ENCODE measurements at regions not wholly inside any gene's neighbourhood (a gene's known extent, or its start where the extent isn't known, plus 50 kb on each side); places are given as distances from the start of the nearest gene placed in this dataset.

DNA sequence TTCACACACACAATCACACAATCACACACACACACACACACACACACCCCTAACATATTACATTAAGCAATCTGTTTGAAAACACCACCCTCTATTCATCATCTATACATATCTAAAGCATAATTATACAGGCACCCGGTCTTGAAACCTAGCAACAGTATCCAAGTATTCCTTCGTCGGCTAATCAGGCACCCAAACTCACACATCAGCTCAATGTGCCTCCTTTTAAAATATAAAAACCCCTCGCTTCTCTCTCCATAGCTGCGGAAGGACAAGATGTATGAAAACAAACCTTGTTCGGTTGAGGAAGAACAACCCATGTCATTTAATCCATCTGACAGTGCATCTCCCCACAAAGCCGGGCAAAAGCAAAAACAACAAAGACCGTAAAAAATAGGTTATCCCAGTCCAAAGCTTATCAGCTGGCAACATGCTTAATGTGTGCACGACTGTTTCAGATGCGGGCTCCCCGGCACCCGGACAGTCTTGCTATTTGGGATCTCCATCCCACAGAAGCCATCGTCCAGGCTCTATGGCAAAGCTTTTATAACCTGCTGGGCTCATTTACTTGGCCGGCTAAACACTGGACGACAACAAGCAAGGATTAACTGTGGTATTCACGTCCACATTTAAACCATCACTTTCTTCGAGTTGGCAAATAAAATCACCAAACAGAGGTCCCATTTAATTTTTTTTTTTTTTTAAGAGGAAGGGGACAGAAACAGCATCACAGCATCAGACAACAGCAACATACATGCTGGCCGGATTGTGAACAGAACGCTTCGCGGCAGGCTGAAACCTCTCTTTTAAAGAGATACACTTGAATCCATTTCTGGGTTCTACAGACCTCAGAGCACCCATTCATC, 365.5 kb downstream of the SHANK2 start:
- POLR2A ChIA-PET: no interaction called here
- Histone ChIP-seq H4K20me1 (ENCODE audit: insufficient read depth) (no peaks in the 10 kb centered on the region), H3K4me2 (ENCODE audit: low read length) (no peak overlapping the region), H3K27ac (ENCODE audit: low read depth, low read length) (no peak overlapping the region), H3K27me3 (ENCODE audit: insufficient read depth, low read length) (no peaks in the 10 kb centered on the region), H3K79me2 (ENCODE audit: insufficient read depth, low read length) (no peaks in the 10 kb centered on the region), H3K9me3 (ENCODE audit: control insufficient read depth in 1 of 2, insufficient read depth in 1 of 2, low read depth in 1 of 2, low read length in 2 of 2) (no peaks in the 10 kb centered on the region), H3K4me1 (ENCODE audit: control insufficient read depth in 1 of 2, insufficient read depth in 2 of 2, low read length in 2 of 2) (no peaks in the 10 kb centered on the region), H3K9me2 (ENCODE audit: insufficient read depth) (no peaks in the 10 kb centered on the region), H3K4me3 (replicated peaks in 1 of 2; ENCODE audit: low read depth in 1 of 2, low read length in 2 of 2) (no peak overlapping the region), H3K36me3 (ENCODE audit: control insufficient read depth in 1 of 2, insufficient read depth in 2 of 2, low read length in 2 of 2) (no peaks in the 10 kb centered on the region), H3K9ac (ENCODE audit: low read length) (no peak overlapping the region), H2AFZ (ENCODE audit: low read depth, low read length, poor library complexity, severe bottlenecking) (no peak overlapping the region)
- no peak for DNase-seq (ENCODE audit: low read depth, low spot score)
- no TSS peak for BruUV-seq (replicated peaks)
- CTCF ChIA-PET: no interaction called here
- no peak for ATAC-seq
- TF ChIP-seq REST (IDR thresholded peaks at IDR 0.05; ENCODE audit: low read depth): no peak
- TF ChIP-seq ELF1 (IDR thresholded peaks at IDR 0.05; ENCODE audit: borderline replicate concordance, low read depth): no peak
- TF ChIP-seq MAX (IDR thresholded peaks at IDR 0.05): no peak
- TF ChIP-seq CBX3 (IDR thresholded peaks at IDR 0.05; ENCODE audit: low read depth): no peak
- no peak for TF ChIP-seq YY1 (IDR thresholded peaks at IDR 0.05; ENCODE audit: extremely low read depth, insufficient replicate concordance, low read depth, low read length)
- TF ChIP-seq TCF7L2 (IDR thresholded peaks at IDR 0.05; ENCODE audit: borderline replicate concordance, extremely low read depth, insufficient read depth, insufficient read length): no peak
- TF ChIP-seq ZFX (IDR thresholded peaks at IDR 0.05): no peak
- TF ChIP-seq ATF3 (IDR thresholded peaks at IDR 0.05): no peak
- TF ChIP-seq SRF (IDR thresholded peaks at IDR 0.05; ENCODE audit: low read depth): no peak
- no peak for TF ChIP-seq EGR1 (IDR thresholded peaks at IDR 0.05; ENCODE audit: low read depth)
- TF ChIP-seq JUND (IDR thresholded peaks at IDR 0.05): no peak
- TF ChIP-seq, protein P1, sequence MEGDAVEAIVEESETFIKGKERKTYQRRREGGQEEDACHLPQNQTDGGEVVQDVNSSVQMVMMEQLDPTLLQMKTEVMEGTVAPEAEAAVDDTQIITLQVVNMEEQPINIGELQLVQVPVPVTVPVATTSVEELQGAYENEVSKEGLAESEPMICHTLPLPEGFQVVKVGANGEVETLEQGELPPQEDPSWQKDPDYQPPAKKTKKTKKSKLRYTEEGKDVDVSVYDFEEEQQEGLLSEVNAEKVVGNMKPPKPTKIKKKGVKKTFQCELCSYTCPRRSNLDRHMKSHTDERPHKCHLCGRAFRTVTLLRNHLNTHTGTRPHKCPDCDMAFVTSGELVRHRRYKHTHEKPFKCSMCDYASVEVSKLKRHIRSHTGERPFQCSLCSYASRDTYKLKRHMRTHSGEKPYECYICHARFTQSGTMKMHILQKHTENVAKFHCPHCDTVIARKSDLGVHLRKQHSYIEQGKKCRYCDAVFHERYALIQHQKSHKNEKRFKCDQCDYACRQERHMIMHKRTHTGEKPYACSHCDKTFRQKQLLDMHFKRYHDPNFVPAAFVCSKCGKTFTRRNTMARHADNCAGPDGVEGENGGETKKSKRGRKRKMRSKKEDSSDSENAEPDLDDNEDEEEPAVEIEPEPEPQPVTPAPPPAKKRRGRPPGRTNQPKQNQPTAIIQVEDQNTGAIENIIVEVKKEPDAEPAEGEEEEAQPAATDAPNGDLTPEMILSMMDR (IDR thresholded peaks at IDR 0.05 in 2 of 3, conservative IDR thresholded peaks at IDR 0.05 in 1 of 3; ENCODE audit: borderline replicate concordance in 1 of 3, insufficient read depth in 1 of 3, low read depth in 2 of 3, low read length in 2 of 3): no peak
- no peak for TF ChIP-seq CEBPB (IDR thresholded peaks at IDR 0.05; ENCODE audit: low read depth)
- TF ChIP-seq POLR2AphosphoS5 (IDR thresholded peaks at IDR 0.05; ENCODE audit: low read depth, low read length): no peak
- intact Hi-C loops (cut with micrococcal nuclease): no loop called here
- RAD21 ChIA-PET (ENCODE audit: low non-redundant PET in 1 of 2, low total read pairs in 2 of 2, uncharacterized antibody in 2 of 2, unreplicated experiment in 2 of 2): no interaction called here
